HG03571 (cell line): ENCODE measurements at regions not wholly inside any gene's neighbourhood (a gene's known extent, or its start where the extent isn't known, plus 50 kb on each side); places are given as distances from the start of the nearest gene placed in this dataset.
"Not testable (repeated sequence)": the region's sequence is repeated elsewhere in the genome, so short reads cannot be mapped to it uniquely, and the experiment has no call there.

ENCODE experiments used
- ATAC-seq: cut with Tn5 transposase; IDR thresholded peaks from one replicate; pipeline ENCODE4 v1.9.1; 2021; ENCODE audit not compliant: unreplicated experiment

- ATAC-seq = no peak
These were observed 57.1 kb downstream of the ADCYAP1 start for GRCh38 chr18:961644-962355.

GRCh38 chr18:963276-963675, 58.6 kb downstream of the ADCYAP1 start:
- ATAC-seq = no peak

DNA sequence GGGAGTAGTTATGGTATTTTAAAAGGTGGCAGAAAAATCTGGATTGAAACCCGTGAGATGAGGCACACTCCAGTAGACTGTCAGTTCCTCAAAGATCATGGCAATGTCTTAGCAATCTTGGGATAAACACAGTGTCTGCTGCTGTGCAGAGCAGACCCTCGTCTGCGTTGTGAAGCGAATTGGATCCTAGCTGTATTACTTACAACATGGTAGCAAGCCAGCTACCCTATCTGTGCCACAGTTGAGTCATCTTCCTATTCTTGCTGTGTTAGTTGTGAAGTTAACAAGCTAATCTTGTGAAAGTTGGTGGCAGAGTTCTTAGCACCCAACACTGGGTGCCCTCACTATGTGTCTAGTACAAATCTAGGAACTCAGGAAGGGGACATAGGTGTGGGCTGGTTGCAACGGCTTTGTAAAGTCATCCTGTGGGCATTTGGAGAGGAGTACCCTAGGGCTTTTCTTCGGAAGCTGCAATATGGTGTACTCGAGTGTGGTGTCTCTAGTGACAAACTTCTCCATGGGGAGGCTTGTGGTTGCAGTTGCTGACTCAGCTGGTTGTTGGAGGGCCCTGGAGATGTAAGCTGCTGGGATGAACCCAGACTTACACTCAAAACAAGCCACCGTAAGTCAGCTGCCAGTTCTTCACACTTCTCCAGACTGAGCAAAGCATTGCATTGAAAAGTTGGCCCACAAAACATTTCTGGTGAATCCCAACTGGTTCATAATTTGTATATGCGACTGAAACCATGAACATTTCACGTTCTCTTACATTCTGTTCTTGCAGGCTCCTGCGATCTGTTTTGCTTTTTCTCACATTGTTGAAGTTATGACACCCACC, 61.5 kb downstream of the ADCYAP1 start:
- no peak for ATAC-seq

DNA sequence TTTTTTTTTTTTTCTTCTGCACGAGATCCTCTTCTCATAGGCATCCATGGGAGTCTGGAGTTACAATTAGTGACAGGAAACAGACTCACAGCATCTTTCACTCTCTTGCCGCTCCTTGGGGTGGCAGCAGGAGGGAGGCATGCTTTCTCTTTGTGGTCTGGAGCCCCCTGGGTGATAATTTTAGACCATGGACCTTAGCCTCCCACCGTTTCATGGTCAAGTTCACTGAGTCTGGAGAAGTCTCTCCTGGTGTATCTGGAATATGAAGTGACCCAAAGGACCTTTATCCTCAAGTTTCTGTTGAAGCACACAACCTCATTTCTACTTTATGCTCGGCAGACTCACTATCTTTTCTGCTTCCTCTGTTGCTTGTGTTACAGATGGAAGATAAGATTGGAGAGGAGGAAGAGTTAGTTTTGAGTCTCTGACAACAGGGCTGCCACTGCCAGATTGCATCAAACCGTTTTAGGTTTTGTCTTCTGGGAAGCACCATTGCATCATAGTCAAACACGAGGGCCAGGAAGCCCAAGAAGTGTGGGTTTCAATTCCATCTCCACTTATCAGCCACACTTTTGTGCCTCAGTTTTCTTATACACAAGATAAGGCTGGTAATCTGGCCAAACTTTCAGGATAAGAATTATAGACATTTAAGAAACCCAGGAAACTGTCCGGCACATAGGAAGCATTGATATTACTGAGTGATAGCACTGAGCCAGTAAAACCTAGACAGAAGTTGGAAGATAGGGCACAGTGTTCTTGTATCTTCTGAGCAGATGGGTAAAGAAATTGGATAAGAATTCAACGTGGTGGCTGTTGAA, 62.3 kb downstream of the ADCYAP1 start:
- no peak for ATAC-seq

DNA sequence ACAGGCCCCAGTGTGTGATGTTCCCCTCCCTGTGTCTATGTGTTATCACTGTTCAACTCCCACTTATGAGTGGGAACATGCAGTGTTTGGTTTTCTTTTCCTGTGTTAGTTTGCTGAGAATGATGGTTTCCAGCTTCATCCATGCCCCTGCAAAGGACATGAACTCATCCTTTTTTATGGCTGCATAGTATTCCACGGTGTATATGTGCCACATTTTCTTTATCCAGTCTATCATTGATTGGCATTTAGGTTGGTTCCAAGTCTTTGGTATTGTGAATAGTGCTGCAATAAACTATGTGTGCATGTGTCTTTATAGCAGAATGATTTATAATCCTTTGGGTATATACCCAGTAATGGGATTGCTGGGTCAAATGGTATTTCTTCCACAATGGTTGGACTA, 64.2 kb downstream of the ADCYAP1 start:
- ATAC-seq = not testable (repeated sequence)

GRCh38 chr18:969311-969710, 64.6 kb downstream of the ADCYAP1 start:
- ATAC-seq = not testable (repeated sequence)

DNA sequence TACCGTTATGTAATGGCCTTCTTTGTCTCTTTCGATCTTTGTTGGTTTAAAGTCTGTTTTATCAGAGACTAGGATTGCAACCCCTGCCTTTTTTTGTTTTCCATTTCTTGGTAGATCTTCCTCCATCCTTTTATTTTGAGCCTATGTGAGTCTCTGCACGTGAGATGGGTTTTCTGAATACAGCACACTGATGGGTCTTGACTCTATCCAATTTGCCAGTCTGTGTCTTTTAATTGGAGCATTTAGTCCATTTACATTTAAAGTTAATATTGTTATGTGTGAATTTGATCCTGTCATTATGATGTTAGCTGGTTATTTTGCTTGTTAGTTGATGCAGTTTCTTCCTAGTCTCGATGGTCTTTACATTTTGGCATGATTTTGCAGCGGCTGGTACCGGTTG, 69.9 kb downstream of the ADCYAP1 start:
- not testable (repeated sequence) for ATAC-seq

DNA sequence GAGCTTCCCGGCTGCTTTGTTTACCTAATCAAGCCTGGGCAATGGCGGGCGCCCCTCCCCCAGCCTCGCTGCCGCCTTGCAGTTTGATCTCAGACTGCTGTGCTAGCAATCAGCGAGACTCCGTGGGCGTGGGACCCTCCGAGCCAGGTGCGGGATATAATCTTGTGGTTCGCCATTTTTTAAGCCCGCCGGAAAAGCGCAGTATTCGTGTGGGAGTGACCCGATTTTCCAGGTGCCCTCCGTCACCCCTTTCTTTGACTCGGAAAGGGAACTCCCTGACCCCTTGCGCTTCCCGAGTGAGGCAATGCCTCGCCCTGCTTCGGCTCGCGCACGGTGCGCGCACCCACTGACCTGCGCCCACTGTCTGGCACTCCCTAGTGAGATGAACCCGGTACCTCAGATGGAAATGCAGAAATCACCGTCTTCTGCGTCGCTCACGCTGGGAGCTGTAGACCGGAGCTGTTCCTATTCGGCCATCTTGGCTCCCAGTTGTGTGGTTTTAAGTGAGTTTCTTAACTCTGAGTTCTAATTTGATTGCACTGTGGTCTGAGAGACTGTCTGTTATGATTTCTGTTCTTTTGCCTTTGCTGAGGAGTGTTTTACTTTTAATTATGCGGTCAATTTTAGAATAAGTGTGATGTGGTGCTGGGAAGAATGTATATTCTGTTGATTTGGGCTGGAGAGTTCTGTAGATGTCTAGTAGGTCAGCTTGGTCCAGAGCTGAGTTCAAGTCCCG, 71.9 kb downstream of the ADCYAP1 start:
- ATAC-seq = not testable (repeated sequence)

GRCh38 chr18:977327-977726, 72.7 kb downstream of the ADCYAP1 start:
- not testable (repeated sequence) for ATAC-seq

GRCh38 chr18:977732-978131, 73.1 kb downstream of the ADCYAP1 start:
- not testable (repeated sequence) for ATAC-seq

GRCh38 chr18:980586-980985, 75.9 kb downstream of the ADCYAP1 start:
- no peak for ATAC-seq

DNA sequence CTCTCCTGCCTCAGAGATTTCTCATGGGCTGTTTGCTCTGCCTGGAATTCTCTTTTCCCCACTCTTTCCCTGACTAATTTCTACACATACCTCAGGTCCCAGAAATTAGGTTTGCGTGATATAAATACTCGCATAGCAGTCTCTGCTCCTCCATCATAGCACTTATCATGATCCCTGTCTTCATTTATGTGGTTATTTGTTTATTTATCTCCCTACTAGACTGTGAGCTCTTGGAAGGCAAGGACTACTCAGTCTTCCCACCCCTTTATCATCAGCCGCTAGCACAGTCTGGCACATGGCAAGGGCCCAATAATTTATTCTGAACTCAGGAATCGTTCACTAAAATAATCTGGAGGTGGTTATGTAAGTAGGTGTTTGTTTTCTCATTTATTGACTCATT, 79.3 kb downstream of the ADCYAP1 start:
- no peak for ATAC-seq

DNA sequence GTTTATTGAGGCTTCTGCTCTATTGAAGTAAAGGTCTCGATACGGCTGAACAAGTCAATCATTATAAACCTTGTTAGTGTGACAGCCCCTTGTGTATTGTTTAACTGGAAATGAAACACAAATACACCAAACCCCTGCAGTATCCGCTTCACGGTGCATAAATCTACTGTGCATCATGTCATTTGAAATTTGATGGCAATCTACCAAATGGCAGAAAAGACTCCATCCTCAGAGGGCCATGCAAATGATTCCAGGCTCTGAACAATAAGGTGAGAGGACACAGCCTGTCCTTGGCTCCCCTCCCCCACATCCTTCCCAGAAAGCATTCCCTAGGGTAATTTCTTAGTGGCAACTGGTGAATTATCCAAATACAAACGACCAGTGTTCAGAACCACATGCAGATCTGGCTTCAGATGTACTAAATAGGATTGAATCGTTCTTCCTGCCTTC, 80.6 kb downstream of the ADCYAP1 start:
- ATAC-seq = no peak

- no peak for ATAC-seq
These were observed 81.4 kb downstream of the ADCYAP1 start for GRCh38 chr18:986051-986450.

DNA sequence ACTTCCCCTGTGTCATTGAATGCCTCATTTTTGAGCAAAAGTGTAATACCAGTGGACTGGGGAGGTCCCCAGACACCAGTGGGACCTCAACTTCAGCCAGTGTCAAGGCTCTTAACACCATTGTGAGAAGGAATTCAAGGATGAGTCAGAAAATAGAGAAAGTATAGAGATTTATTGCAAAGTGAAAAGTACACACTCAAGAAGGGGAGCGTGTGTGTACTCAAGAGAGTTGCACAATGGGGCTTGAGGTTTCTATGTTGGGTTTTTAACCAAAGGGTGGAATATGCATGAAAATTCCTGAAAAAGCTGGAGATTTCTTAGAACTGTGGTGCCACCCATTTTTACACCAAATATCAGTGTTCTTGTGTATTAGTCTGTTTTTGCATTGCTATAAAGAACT, 81.9 kb downstream of the ADCYAP1 start:
- no peak for ATAC-seq

GRCh38 chr18:987325-988186, 82.9 kb downstream of the ADCYAP1 start:
- ATAC-seq = no peak

- no peak for ATAC-seq
These were observed 84.8 kb downstream of the ADCYAP1 start for GRCh38 chr18:989425-989824.

DNA sequence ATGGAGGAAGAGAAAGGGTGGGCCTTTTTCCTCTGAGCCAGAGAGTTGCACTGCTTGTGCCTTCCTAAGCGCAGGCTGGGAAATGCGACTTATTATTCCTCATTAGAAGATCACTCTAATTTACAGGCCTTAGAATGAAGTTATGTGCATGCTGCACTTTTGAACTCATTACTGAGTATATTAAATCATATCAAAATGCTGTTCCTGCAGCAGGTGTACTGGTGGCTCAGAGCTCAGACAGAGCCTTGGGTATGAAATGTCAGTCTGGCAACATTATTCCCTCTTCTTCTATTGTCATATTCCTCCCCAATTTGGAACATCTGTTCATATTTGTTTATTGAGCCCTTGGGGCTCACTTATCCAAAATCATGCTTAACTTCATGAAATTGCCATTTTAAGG, 85.5 kb downstream of the ADCYAP1 start:
- ATAC-seq = no peak

GRCh38 chr18:991441-991840, 86.8 kb downstream of the ADCYAP1 start:
- no peak for ATAC-seq

- ATAC-seq = no peak
These were observed 88.9 kb downstream of the ADCYAP1 start for GRCh38 chr18:993560-993959.
